PC-3 (cell line): ENCODE measurements at regions not wholly inside any gene's neighbourhood (a gene's known extent, or its start where the extent isn't known, plus 50 kb on each side); places are given as distances from the start of the nearest gene placed in this dataset.

Experiments
- EZH2 ChIP-seq: fragments of 300-600 bp; sonication (generic); IDR thresholded peaks from one replicate; pipeline ENCODE4 v1.6.1; 2017; ENCODE audit warnings: antibody characterized with exemption, mild to moderate bottlenecking, low read length; ENCODE audit not compliant: unreplicated experiment
- EZH2phosphoT487 ChIP-seq: fragments of 300-600 bp; sonication (generic); IDR thresholded peaks from 2 replicates; pipeline ENCODE4 v1.6.1; 2018; ENCODE audit warnings: mild to moderate bottlenecking, antibody characterized with exemption, low read length, borderline replicate concordance
- TF ChIP-seq, protein P1 (sequence below): fragments of 300-600 bp; sonication (generic); conservative IDR thresholded peaks from 2 replicates; pipeline ENCODE4 v1.5.1; 2017; ENCODE audit warnings: antibody characterized with exemption, low read depth, mild to moderate bottlenecking, low read length

DNA sequence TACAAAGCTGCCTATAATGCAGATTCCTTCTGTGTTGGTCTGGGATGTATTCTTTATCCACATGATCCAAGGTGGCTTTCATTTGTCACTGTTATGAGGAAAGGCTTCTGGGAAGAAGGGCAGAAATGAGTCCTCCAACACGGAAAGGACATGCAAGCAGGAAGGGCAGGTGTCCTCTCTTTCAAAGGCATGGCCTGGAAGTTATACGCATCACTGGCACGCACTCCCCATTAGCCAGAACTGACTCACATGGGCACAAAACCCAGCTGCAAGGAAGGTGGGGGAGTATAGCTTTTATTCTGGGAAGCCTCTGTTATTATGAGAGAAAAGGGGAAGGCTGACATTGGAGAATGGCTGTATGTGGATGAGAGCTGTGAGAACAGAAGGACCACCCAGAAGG, 141.3 kb upstream of the ZNF618 start:
- TF ChIP-seq, protein P1, sequence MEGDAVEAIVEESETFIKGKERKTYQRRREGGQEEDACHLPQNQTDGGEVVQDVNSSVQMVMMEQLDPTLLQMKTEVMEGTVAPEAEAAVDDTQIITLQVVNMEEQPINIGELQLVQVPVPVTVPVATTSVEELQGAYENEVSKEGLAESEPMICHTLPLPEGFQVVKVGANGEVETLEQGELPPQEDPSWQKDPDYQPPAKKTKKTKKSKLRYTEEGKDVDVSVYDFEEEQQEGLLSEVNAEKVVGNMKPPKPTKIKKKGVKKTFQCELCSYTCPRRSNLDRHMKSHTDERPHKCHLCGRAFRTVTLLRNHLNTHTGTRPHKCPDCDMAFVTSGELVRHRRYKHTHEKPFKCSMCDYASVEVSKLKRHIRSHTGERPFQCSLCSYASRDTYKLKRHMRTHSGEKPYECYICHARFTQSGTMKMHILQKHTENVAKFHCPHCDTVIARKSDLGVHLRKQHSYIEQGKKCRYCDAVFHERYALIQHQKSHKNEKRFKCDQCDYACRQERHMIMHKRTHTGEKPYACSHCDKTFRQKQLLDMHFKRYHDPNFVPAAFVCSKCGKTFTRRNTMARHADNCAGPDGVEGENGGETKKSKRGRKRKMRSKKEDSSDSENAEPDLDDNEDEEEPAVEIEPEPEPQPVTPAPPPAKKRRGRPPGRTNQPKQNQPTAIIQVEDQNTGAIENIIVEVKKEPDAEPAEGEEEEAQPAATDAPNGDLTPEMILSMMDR = no peak
- TF ChIP-seq EZH2phosphoT487 (no peak), EZH2 (no peak)
